ENCODE measurements at regions not wholly inside any gene's neighbourhood (a gene's known extent, or its start where the extent isn't known, plus 50 kb on each side); places are given as distances from the start of the nearest gene placed in this dataset.

GRCh38 chr6:22036275-22036674 is 260.6 kb downstream of the PRL start:
- peaks cover 5% of the 10 kb centered on the region for H3K9me3 Mint-ChIP-seq
- H3K4me1 Mint-ChIP-seq, result no peaks in the 10 kb centered on the region
- no peak overlapping the region for H3K27ac Mint-ChIP-seq
- no peaks in the 10 kb centered on the region for H3K36me3 Mint-ChIP-seq (ENCODE audit: low read depth)
- DNase-seq, result no peak
- intact Hi-C loops (cut with micrococcal nuclease), result no loop called here
- no peak overlapping the region for H3K4me3 Mint-ChIP-seq
- H3K27me3 Mint-ChIP-seq, result peaks cover 7% of the 10 kb centered on the region

DNA sequence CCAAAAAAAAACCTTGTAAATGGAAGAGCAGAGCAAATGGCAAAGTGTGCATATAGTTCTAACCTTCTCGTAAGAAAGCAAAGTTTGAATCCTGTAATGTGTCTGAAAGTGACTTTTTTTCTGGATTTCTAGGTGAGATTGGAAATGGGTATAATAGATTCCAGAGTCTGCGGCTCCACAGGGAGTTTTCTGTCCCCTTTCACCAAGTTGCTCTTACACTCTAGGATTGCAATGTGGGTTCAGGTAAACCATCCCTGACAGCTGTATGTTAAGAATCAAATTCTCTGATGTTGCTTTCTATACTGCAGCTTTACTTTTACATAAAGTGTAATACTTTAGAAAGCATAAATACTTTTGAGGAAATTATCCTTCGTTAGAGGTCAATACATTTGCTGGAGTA is 260.1 kb downstream of the PRL start:
- peaks cover 7% of the 10 kb centered on the region for H3K27me3 Mint-ChIP-seq
- H3K4me3 Mint-ChIP-seq, result no peak overlapping the region
- H3K4me1 Mint-ChIP-seq, result no peaks in the 10 kb centered on the region
- intact Hi-C loops (cut with micrococcal nuclease), result no loop called here
- no peak overlapping the region for H3K27ac Mint-ChIP-seq
- no peaks in the 10 kb centered on the region for H3K36me3 Mint-ChIP-seq (ENCODE audit: low read depth)
- peaks cover 5% of the 10 kb centered on the region for H3K9me3 Mint-ChIP-seq
- DNase-seq, result no peak

- intact Hi-C loops (cut with micrococcal nuclease), result no loop called here
These were observed 254.9 kb downstream of the PRL start for GRCh38 chr6:22041797-22042480.

DNA sequence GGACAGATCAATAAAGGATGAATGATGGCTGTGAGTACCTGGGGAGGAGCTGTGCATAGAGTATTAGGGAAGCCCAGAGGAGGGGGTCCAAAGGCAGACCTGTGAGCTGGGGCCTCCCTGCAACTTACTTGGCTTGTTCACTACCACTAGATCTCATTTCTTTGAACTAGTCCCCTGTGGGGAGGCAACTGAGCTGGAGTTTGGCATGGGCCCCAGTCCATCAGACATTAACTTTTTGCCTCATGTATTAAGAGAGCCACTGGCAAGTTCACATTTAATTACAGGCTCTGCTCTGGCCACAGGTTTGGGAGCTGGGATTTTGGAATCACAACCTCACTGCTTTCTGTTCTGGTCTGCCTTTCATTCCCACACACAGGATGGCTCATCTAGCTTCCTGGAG is 254.1 kb downstream of the PRL start:
- Mint-ChIP-seq H3K4me3 (no peak overlapping the region), H3K27ac (no peak overlapping the region), H3K27me3 (peaks cover 6% of the 10 kb centered on the region), H3K9me3 (peaks cover 4% of the 10 kb centered on the region), H3K36me3 (ENCODE audit: low read depth) (no peaks in the 10 kb centered on the region), H3K4me1 (peaks cover 5% of the 10 kb centered on the region)
- no peak for DNase-seq
- intact Hi-C loops (cut with micrococcal nuclease), result no loop called here

More at GRCh38 chr6:22041797-22042480, 254.9 kb downstream of the PRL start:
- DNase-seq, result no peak
- Mint-ChIP-seq H3K9me3 (peaks cover 4% of the 10 kb centered on the region), H3K27ac (no peak overlapping the region), H3K36me3 (ENCODE audit: low read depth) (no peaks in the 10 kb centered on the region), H3K27me3 (peaks cover 7% of the 10 kb centered on the region), H3K4me3 (no peak overlapping the region), H3K4me1 (peaks cover 5% of the 10 kb centered on the region)

DNA sequence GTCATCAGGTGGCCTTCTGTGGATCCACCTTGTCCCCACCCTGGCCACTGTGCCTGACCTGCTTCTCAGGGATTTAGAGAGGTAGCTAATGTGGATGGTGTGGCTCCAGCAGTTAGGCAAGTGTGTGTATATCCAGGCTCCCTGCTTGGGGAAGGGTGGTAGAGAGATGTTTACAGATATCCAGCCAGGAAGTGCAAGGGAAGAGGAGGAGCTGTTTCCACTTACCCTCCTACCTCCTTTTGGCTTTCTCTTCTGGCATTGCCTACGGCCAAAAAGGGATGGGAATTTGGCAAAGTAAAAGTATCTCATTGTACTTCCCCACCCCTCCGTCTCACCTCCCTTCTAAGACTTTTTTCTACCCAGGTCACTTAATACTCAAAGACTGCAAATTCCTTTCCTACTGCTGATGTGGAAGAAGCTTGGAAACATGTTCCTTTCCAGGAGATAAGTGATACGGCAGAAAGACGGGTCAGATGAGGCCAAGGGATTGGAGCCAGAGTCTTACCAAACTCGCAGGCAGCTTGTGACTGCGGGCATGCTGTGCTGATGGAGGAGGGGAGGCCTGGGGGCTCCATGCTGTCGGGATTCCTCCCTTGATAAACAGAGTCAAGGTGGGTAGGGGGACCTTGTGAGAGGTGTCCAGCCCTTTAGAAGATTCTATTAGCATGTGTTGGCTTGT is 253.4 kb downstream of the PRL start:
- Mint-ChIP-seq H3K4me1 (peaks cover 5% of the 10 kb centered on the region), H3K36me3 (ENCODE audit: low read depth) (no peaks in the 10 kb centered on the region), H3K27me3 (peaks cover 6% of the 10 kb centered on the region), H3K4me3 (no peak overlapping the region), H3K27ac (no peak overlapping the region), H3K9me3 (peaks cover 5% of the 10 kb centered on the region)
- DNase-seq, result no peak
- intact Hi-C loops (cut with micrococcal nuclease), result no loop called here

GRCh38 chr6:22045261-22045912 is 251.4 kb downstream of the PRL start:
- Mint-ChIP-seq H3K4me3 (no peak overlapping the region), H3K27ac (no peak overlapping the region)
- intact Hi-C loops (cut with micrococcal nuclease), result no loop called here

DNA sequence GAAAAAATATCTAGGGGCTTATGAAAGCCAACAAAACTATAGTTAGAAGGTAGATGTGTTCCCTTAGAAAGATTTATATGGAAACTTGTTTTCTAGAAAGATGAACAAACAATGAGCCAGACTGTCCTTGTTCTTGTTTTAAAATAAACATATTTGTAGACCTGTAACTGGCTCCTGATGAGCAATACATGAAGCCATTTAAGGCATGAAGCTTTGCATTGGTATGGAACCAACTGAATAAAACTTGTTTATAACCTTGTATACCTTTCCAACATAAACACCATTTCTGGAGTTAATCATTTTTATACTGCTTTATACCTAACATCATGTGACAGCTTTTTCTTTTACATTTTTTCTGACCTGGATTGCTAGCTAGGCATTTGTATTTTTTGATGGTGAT is 247.8 kb downstream of the PRL start:
- Mint-ChIP-seq H3K4me1 (peaks cover 5% of the 10 kb centered on the region), H3K36me3 (ENCODE audit: low read depth) (no peaks in the 10 kb centered on the region)
- intact Hi-C loops (cut with micrococcal nuclease), result no loop called here

More at GRCh38 chr6:22045261-22045912, 251.4 kb downstream of the PRL start:
- no peaks in the 10 kb centered on the region for H3K36me3 Mint-ChIP-seq (ENCODE audit: low read depth)
- peaks cover 5% of the 10 kb centered on the region for H3K4me1 Mint-ChIP-seq
- H3K27me3 Mint-ChIP-seq, result peaks cover 2% of the 10 kb centered on the region
- no peak for DNase-seq
- H3K9me3 Mint-ChIP-seq, result peaks cover 8% of the 10 kb centered on the region

DNA sequence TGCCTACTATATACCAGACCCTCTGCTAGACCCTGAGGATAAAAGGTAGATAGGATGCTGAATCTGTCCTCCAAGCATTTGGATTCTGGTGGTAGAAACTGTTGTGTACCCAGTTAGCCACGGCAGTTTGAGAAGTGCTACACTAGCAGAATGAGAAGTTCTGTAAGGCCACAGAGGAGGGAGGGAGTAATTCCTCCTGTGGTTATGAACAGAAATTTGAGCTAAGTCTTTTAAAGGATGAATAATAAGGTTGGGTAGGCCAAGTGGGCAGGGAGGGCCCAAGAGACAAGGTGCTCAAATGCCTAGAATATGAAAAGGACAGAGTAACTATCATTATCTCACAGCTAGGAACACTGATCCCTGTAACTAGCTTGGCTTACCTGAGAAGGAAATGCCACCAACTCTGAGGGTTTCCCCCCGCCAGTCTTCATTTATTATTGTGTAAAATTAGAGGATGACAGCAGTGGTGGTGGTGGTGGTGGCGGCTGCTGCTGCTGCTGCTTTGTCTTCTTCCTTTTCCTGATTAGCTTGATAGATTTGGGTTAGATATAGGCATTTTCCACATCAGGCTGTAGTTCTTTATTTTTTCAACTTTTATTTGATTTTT is 243.3 kb downstream of the PRL start:
- Mint-ChIP-seq H3K27ac (no peak overlapping the region), H3K9me3 (peaks cover 6% of the 10 kb centered on the region), H3K27me3 (peaks cover 3% of the 10 kb centered on the region), H3K36me3 (ENCODE audit: low read depth) (no peaks in the 10 kb centered on the region), H3K4me1 (no peaks in the 10 kb centered on the region), H3K4me3 (no peak overlapping the region)
- intact Hi-C loops (cut with micrococcal nuclease), result no loop called here
- DNase-seq, result no peak

More for the DNA sequence above, 247.8 kb downstream of the PRL start:
- H3K27ac Mint-ChIP-seq, result no peak overlapping the region
- no peak for DNase-seq
- H3K4me3 Mint-ChIP-seq, result no peak overlapping the region
- H3K9me3 Mint-ChIP-seq, result peaks cover 11% of the 10 kb centered on the region
- peaks cover 2% of the 10 kb centered on the region for H3K27me3 Mint-ChIP-seq

DNA sequence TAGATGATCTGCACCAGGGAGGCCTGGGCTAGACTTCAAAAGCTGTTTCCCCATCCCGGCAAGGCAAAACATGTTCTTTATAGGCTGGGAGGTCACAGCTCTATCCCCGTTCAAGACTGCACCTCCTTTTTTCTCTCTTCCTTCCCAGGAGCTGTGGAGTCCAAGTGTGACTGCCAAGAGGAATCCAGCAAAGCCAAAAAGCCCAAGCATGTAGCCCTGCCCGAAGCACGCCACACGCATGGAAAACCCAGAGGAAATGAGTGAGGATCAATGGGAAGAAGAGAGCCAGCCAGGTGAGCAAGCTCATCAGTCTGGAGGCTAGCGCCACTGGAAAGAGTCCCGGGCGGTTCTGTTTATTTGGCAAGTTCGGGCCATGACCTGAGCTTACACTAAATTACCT is 240.4 kb downstream of the PRL start:
- DNase-seq, result no peak
- Mint-ChIP-seq H3K9me3 (peaks cover 3% of the 10 kb centered on the region), H3K4me1 (peaks cover 3% of the 10 kb centered on the region), H3K36me3 (ENCODE audit: low read depth) (no peaks in the 10 kb centered on the region), H3K4me3 (no peak overlapping the region), H3K27me3 (peaks cover 6% of the 10 kb centered on the region), H3K27ac (no peak overlapping the region)
- intact Hi-C loops (cut with micrococcal nuclease), result no loop called here

DNA sequence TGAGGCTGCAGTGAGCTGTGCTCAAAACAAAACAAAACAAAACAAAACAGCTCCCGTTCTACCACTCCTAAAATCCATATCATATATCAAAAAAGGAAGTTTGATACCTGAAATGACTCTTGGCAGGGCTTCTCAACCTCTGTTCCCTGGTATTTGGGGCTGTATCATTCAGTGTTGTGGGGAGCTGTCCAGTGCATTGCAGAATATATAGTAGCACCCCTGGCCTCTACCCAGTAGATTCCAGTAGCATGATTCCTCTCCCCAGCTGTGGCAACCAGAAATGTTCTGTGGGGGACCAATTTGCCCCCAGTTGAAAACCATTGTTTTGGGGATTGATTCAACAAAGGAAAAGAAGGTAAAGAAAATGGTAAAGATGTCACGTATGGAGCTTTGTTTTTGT is 238.9 kb downstream of the PRL start:
- H3K27ac Mint-ChIP-seq, result no peak overlapping the region
- H3K27me3 Mint-ChIP-seq, result peaks cover 7% of the 10 kb centered on the region
- H3K36me3 Mint-ChIP-seq (ENCODE audit: low read depth), result no peaks in the 10 kb centered on the region
- peaks cover 8% of the 10 kb centered on the region for H3K4me1 Mint-ChIP-seq
- H3K9me3 Mint-ChIP-seq, result no peaks in the 10 kb centered on the region
- H3K4me3 Mint-ChIP-seq, result no peak overlapping the region
- no peak for DNase-seq
- intact Hi-C loops (cut with micrococcal nuclease), result no loop called here

DNA sequence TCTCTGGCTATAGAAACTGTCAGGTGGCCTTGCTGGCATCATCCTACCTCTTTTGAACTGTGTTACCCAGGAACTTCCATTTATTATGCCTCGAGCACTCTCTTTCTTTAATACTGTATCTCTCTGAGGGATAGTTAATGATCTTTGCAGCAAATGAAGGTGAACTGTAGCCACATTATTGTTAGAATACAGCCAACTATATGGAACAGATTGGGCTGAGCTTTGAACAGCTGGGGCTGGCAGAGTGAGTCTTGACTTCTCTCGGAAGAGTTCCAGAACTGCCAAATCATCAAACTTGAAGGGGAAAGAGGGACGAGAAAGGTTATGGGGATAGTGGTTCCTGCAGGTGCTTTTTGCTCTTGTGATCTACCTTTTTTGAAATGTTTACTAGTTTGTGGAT is 237.7 kb downstream of the PRL start:
- Mint-ChIP-seq H3K4me1 (peaks cover 13% of the 10 kb centered on the region), H3K4me3 (no peak overlapping the region), H3K27ac (no peak overlapping the region), H3K9me3 (no peaks in the 10 kb centered on the region), H3K36me3 (ENCODE audit: low read depth) (no peaks in the 10 kb centered on the region), H3K27me3 (peaks cover 7% of the 10 kb centered on the region)
- DNase-seq, result no peak
- intact Hi-C loops (cut with micrococcal nuclease), result no loop called here

DNA sequence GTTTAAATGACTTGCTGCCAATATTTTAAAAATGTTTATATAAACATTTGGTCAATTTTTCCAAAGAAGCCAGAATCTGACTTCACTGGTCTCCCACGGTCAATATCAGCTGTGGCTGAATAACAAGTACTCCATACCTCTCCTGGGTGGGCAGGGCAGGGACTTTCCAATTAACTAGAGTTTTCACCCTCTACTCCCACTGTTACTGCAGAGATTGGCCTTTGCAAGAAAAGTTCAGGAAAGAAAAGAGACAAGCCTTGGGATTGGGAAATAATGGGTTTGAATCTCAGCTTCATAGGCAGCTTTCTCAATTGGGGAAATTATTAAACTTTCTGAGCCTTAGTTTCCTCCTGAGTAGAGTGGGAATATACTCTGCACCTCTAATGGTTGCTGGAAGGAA is 236.9 kb downstream of the PRL start:
- no peak overlapping the region for H3K4me3 Mint-ChIP-seq
- H3K27me3 Mint-ChIP-seq, result peaks cover 7% of the 10 kb centered on the region
- no peaks in the 10 kb centered on the region for H3K9me3 Mint-ChIP-seq
- no peak overlapping the region for H3K27ac Mint-ChIP-seq
- DNase-seq, result no peak
- no peaks in the 10 kb centered on the region for H3K36me3 Mint-ChIP-seq (ENCODE audit: low read depth)
- intact Hi-C loops (cut with micrococcal nuclease), result loop anchor here (10.0 kb wide), 4 partner anchors 125 to 1855 kb away; no protein-coding TSS in a partner anchor
- peaks cover 13% of the 10 kb centered on the region for H3K4me1 Mint-ChIP-seq

DNA sequence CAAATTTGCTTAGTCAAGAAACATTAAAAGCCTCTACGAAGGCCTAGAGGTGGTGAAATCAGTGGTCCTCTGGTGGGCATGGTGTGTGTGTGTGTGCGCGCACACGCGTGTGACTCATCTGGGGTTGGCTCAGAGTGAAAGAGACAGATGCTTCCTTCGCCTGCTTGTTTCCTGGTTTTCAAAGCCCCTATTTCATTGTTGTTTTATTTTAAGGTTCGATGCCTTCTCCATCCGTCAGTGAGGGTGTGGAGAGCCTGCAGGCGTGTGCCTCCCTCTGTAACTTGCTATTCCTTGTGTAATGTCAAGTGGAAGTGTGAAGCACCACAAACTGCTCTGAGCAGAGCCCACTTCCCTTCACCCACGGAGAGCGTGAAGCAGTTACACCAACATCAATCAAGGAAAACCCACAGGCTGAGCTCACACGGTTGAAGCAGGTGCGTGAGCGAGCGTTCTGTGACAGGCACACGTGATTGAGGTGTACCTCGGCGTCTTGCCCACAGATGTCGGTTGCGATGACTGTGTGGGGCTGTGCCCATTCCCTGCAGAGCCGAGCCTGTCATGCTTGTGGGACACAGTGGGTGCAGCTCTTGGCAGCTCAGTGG is 233.9 kb downstream of the PRL start:
- intact Hi-C loops (cut with micrococcal nuclease), result loop anchor here (10.0 kb wide), 4 partner anchors 128 to 1858 kb away; no protein-coding TSS in a partner anchor
- H3K4me3 Mint-ChIP-seq, result peak overlapping the region; percentile 59
- peak overlapping the region; percentile 77 for H3K27ac Mint-ChIP-seq
- H3K36me3 Mint-ChIP-seq (ENCODE audit: low read depth), result no peaks in the 10 kb centered on the region
- H3K27me3 Mint-ChIP-seq, result peaks cover 5% of the 10 kb centered on the region
- peaks cover 5% of the 10 kb centered on the region for H3K9me3 Mint-ChIP-seq
- peak; percentile 83 for DNase-seq
- peaks cover 13% of the 10 kb centered on the region for H3K4me1 Mint-ChIP-seq
